Right lobe of liver (tissue), 4 donors: ENCODE measurements at regions not wholly inside any gene's neighbourhood (a gene's known extent, or its start where the extent isn't known, plus 50 kb on each side); places are given as distances from the start of the nearest gene placed in this dataset.

Experiments used
- POLR2A ChIP-seq: fragments of 450-650 bp; IDR thresholded peaks from one replicate; pipeline ENCODE4 v1.6.1; 2017; ENCODE audit warnings: antibody characterized with exemption, mild to moderate bottlenecking
- TF ChIP-seq, protein P1 (sequence below), 4 donors: fragments of 200-600 bp in 3 of 4; fragments of 450-650 bp in 1 of 4; IDR thresholded peaks; one replicate each; pipeline versions ENCODE4 v1.5.1 to v1.8.0; 2016 to 2022; ENCODE audit warnings: antibody characterized with exemption in 4 of 4, mild to moderate bottlenecking in 2 of 4
- donor health status: DM: no; HTN: no; CAD: no.
- donor health status: DM: no; HTN: no; CAD: no.
- donor health status: DM: no; HTN: yes; CAD: no.

DNA sequence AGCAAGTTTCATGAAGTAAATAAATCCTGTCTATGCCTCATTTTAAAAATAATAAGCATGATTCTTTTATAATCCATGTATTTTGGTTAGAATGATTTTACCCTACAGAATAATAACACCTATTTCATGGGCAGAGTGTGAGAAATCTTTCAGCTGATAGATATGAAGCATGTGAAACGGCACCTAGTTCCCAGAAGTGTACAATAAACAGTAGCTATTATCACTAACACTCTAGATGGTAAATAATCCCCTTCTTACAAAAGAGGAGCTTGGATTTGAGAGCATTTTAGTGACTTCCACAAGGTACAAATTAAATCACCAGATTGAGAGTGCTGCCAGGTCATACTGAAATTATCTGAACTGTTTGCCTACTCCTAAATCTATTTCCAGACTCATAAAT, 95.3 kb upstream of the NRIP1 start:
- TF ChIP-seq POLR2A = no peak
- TF ChIP-seq, protein P1, sequence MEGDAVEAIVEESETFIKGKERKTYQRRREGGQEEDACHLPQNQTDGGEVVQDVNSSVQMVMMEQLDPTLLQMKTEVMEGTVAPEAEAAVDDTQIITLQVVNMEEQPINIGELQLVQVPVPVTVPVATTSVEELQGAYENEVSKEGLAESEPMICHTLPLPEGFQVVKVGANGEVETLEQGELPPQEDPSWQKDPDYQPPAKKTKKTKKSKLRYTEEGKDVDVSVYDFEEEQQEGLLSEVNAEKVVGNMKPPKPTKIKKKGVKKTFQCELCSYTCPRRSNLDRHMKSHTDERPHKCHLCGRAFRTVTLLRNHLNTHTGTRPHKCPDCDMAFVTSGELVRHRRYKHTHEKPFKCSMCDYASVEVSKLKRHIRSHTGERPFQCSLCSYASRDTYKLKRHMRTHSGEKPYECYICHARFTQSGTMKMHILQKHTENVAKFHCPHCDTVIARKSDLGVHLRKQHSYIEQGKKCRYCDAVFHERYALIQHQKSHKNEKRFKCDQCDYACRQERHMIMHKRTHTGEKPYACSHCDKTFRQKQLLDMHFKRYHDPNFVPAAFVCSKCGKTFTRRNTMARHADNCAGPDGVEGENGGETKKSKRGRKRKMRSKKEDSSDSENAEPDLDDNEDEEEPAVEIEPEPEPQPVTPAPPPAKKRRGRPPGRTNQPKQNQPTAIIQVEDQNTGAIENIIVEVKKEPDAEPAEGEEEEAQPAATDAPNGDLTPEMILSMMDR (IDR thresholded peaks at IDR 0.05) = no peak
